Hindlimb muscle (tissue), 1 donor: ENCODE measurements at regions not wholly inside any gene's neighbourhood (a gene's known extent, or its start where the extent isn't known, plus 50 kb on each side); places are given as distances from the start of the nearest gene placed in this dataset.

Experiments
- DNase-seq: peaks from one replicate; pipeline ENCODE4 v3.0.0-alpha.2; 2013

DNA sequence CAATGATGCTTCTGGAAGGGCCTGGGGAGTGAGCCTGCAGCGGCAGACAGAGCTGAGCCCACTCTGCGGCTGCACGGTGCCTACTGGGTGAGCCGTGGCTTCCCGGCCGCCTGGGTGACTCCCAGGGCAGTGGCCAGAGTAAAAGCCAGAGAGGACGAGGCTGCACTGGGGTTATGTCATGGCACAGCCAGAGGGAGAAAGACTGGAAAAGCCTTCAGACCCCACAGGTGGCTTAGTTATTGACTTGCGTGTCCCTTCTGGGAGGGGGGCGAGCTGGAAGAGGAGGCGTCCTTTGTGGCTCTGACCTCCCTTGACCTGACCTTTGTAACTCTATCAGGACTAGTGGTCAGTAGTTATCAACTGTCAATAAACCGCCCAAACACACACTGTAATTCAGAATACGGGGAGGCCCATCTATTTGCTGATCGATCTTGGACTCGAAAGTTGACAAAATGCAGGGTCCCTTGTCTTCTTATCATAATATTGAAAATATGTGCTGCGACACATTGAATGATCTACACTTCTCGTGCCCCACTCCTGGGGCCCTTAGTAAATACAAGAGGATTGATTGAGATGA, 385.9 kb upstream of the ZFHX3 start:
- DNase-seq, result no peak

DNA sequence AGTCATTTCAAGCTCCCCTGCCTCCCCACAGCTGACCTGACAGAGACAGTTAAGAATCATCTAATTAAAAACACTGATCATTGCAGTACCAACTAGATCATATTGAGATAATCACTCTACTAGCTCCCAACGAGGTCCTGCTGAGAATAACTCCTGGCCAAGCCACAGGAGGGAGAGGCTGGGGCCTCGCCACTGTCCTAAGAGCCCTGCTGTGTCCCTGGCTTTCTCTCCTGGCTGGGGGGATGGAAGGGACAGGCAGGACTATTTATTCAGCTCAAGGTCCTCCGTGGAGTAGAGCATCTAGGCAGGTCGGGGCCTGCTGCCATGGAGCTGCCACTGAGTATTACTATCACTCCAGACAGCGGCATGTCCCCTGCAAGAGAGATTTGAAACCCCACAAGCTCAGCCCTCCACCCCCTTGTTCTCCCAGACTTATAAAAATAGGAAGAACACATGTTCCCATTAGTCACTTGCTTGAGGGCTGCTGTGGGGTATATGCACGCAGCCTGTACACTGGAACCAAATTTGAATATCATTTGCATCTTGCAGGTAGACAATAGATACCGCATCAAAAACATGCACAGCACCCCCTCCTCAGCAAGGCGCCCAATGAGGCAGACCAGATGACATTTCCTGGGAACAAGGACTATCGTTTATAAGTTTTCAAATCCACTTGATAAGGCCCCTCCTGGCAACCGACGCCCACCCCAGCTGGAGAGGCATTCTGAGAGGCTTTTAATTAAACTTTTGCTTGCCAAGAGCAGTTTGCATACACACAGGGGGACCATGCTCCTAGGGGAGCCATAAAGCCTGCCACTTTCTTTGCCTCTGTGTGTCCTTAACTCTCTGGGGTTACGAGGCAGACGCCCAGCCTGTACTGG, 385.2 kb upstream of the ZFHX3 start:
- DNase-seq, result no peak

DNA sequence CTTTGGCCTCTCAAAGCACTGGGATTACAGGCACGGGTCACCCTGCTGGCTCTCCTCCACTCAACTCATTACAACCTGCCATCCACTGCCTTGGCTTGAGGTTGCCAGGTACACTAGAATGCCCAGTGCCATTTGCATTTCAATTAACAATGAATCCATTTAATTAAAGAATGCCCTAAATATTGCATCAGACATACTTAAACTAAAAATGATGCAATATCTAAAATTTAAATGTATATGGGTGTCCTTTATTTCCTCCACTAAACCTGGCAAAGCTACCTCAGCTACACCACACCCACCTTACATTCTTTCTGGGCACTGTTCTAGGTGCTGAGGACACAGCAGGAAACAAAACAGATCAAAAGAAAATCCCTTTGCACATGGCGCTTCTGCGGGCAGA, 382.2 kb upstream of the ZFHX3 start:
- DNase-seq, result no peak

DNA sequence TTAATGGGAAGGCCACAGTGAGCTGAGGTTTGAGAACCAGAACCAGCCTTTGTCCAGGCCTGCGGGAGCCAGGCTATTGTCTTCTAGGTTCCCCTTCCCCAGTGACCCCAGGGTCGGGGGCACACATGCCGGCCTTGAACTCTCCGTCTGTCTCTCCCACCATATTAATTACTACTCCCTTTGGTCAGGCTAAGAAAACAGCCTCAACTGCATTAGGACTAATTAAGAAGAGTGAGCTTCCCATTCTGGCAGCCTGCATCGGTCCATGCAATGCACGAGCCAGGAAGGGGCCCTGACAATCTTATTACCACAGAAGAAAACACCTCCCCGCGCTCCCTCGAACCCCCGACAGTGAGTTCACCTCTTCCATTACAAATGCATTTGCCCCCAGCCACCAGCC, 380.2 kb upstream of the ZFHX3 start:
- DNase-seq, result no peak

DNA sequence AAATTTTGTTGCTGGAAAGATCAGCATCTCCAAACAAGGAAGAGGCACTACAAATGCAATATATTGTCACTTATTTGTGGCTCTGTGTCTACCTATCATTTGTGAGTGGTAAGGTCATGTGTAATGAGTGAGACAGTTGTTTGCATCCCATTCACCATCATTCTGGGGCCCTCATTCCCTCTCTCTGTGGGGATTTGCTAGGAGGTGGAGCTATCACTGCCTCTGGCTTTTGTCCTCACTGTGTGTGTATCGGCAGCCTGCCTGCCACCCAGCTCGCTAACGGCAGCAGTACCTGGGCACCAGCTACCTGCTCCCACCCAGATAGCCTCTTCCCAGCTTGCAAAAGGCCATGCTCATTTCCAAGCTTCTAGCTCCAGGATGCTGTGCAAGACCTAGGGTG, 379.2 kb upstream of the ZFHX3 start:
- no peak for DNase-seq

DNA sequence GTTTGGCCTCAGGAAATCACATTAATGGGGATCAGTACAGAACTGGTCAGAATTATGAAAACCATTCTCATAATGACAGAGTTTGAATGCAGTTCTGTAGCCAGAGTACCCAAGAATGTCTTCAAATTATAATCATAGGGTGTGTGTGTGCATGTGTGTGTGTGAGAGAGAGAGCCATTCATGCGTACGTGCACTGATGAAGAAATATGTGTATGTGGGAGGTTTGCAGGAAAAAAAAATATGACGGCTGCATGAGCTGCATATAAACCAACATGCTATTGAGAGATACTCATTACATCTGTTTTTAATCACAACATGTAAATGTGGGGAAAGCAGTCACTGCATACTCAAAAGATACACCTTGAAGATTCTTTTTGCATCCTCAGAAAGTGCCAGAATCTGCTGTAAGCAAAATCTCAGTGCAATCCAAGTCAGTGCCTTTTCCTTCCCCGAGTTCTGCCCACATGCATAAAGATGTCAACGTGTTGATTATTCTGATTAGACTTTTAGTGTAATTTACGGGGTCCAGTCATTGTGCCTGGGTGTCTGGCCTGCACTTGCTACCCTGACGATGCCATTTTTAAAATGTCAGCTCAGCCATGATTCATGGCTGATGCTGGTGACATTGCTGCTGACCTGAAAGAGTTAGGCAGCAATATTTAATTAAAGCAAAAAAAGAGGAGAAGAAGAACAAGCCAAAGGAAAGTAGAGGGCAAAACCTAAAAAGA, 378.7 kb upstream of the ZFHX3 start:
- DNase-seq, result no peak

DNA sequence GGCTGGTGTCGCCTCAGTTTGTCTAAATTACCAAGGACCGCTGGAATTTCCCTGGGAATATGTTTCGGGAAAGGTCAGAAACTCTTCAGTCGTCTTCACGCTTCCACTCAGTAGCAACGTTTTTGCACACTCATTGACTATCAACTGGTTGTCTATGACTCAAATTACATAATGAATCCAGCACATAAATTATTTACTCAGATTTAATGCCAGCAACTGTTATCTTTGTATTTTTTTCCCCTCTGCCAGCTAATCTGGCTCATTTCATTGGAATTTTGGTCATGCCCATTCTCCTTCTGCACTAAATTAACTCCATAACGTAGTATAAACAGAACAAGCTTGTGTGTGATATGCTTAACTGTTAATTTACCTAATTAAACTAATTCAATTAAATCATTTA, 372.7 kb upstream of the ZFHX3 start:
- DNase-seq, result no peak

DNA sequence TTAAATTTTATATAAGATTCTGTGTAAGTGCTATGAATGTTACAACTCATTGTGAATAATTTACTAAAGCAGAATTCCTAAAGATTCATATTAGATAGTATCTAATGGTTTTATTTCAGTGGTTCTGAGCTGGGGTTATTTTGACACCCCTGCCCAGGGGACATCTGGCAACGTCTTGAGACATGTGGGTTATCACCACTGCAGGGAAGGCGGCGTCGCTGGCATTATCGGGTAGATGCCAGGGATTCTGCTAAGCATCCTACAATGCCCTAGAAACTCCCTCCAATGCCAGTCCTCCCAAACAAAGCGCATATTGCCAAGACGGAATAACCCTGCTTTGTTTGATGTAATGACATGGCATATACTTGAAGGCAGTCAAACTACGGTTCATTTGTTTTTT, 372.3 kb upstream of the ZFHX3 start:
- DNase-seq, result no peak

DNA sequence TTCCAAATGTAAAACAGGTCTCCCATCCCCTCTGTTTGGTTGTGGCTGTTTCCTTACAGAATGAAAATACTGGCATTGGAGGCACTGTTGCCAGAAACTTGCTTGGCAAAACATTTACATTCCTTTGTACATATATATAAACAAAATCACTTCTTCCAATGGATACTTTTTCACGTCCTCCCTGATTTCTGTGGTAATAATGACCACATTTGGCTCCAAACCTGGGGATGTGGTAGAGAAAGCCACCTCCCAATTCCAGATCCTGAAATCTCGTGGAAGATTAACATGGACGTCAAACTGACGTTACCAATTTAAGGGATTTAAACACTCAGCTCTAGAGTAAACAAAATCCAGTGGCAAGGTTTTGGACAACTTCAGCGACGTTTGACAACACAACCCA, 370.8 kb upstream of the ZFHX3 start:
- DNase-seq, result no peak

DNA sequence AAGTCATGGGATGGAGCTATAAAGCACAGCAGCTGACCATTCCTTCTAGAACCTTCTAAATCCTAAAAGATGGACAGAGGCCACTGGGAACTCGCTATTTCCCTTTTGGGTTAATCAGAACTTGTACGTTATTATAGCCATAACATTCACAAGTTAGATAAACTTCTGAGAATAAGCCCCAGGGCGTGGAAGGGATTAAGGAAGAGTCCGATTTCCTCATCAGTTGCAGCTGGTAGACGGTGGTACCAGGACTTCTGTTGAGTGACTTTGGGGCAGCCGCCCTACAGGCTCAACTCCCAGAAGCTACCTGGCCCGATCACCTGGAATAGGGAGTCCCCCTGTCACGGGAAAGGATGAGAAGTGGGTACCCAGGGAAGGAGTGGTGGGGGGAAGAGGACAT, 370.1 kb upstream of the ZFHX3 start:
- DNase-seq, result no peak

DNA sequence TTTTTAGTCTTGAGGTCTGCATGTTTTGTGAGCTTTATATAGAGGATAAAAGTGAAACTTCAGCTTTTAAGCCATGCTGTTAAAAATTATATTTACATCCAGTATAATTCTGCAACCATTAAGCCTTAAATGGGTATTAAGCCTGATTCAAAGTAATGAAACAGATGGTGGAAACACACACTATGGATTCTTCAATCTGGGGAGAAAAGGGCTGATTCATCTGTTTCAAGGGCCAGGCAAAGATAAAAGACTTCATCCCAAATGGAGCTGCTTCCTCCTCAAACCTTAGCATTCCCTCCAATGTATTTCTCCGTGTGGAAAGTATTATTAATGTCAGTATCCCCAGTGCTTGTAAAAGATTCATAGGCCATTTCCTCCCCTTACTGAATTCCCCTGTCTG, 367.4 kb upstream of the ZFHX3 start:
- DNase-seq, result no peak

DNA sequence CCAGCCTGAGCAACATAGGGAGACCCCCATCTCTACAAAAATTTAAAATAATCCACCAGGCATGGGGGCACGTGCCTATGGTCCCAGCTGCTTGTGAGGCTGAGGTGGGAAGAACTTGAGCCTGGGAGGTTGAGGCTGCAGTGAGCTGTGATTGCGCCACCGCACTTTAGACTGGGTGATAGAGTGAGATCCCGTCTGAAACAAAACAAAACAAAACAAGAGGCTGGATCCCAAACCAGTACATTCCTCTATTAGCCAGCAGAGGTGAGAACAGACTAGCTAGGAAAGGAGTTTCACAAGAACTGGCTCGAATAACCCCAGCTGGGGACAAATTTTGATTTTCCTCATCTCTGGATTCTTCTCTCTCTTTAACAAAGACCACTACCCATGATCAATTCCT, 366.7 kb upstream of the ZFHX3 start:
- DNase-seq, result no peak

DNA sequence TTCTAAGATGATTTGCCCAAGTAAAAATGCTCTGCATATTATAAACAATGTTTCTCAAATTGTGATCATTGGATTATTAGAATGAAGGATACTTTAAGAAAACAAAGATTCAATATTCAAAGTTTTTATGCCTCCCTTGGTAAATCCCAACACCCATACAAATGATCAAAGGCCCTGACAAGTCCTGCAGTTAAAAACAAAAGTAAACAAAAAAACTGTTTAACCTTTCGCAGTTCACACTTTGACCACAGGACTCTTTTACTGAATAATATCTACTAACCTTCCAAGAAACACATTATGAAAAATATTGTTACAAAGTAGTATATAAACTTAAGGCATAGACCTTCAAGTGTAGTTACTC, 365.9 kb upstream of the ZFHX3 start:
- DNase-seq, result no peak

DNA sequence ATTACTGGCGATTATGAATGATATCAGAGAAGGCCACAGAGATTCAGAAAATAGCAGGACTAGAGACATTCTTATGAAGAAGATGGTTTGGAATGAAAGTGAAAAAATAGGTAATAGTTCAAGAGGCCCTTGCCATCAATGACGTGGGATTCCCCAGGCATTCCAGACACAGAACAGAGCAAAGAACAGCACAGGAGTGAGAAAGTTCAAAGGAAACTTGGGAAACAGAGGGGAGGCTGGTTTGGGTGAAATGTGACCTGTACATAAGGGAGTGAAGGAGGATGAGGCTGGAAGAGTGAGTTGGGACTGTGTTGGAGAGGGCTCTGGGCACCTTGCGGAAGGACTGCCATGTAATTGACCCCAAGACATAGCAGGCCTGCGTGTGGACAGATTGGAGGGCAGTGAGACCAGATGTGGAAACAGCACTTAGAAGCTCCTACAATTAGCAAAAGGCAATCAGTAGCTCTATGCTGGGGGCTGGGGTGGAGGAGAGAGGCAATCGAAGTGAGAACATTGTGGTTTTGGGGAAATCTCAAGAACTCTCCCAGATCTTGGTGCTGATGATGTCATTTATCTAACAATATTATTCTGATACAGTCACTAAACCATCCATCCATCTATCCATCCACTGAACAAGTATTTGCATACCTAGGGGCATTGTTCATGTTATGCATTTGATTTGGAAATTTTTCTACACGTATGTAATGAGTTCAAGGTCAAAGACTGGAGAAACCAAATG, 365.3 kb upstream of the ZFHX3 start:
- DNase-seq, result no peak

DNA sequence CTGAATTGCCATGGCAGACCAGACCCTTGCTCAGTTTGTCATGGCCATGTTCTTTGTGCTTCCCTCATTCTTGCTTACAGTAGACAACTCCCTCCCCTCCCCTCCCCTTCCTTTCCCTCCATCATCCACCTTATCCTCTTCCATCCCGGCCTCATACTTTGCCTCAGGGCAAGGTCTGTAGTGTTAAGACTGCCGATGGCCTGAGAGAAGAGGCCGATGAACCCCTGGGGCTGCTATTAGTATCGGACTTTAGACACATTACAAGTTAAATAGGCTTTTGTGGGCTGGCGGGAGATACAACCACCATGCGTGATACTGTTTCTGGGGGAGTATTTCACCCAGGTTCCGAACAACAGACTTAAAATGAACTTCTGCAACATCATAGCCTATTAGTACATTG, 364.5 kb upstream of the ZFHX3 start:
- no peak for DNase-seq

DNA sequence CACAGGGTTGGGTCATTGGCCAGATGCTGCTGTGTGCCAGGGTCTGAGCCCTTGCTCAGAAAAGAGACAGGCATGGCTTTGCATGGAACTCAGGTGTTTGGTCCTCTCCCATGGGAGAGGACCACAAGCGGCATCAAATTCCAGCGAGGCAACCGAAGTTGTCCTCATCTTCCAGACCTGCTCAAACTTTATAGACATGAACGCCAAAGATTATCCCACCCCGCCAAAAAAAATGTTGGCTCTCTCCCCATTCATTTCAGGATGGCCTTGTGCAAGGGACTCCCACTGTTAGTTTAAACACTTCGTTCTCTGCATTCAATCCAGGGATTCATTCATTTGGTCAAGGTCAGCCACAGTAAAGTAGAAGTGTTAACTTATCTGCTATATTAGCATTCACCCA, 360.8 kb upstream of the ZFHX3 start:
- no peak for DNase-seq

DNA sequence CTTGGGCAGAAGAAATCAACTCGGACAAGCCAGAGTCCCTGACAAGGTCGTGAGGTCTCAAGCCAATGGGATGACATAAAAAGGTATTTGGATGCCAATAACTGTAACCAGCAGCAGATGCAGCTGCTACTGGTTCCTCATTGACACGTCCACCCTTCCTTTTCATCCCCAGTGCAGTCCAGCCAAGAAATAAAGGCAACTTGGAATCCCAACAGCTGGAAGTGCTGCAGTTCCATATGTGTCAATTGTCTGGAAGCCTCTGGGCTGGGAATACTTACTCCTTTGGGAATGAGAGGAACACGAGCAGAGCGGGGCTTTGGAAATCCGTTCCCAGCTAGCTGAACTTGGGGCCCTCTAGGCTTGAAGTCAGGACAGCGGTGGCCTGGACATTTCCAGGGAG, 360.4 kb upstream of the ZFHX3 start:
- no peak for DNase-seq

DNA sequence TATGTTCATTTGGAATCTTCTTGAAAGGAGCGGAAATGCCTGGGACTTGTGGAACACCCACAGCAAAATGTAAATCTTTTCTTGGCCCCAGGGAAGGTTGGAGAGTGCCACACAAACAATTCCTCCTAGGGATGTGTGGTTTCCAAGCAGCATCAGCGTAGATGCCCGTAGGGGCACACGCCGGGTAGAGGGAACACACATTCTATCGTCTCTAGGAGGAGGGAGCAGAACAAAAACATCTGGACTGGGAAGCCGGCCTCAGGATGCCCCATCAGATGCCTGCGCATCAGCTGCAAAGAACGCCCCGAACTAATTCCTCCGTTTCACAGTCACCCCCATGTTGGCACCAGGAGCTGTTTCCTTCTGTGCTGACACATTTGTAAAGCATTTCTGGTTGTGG, 357.9 kb upstream of the ZFHX3 start:
- DNase-seq, result no peak

DNA sequence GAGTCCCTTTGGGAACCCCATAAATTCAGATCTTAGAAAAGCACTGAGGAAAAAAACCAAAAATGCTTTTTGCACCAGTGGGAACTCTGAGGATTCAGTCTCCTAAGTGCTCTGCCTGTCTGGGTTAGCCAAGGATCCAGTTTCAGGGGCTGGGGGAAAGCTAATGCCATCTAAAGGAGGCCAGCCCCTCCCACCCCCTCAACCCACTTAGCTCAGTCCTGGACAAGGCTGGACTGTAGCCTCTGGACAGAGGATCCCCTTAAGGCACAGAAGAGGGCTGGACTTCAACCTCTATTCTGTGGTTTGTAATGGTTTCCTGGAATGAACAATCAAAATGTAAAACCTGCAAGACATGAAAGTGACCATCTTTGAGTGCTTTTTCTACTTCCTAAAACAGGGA, 356.1 kb upstream of the ZFHX3 start:
- no peak for DNase-seq

DNA sequence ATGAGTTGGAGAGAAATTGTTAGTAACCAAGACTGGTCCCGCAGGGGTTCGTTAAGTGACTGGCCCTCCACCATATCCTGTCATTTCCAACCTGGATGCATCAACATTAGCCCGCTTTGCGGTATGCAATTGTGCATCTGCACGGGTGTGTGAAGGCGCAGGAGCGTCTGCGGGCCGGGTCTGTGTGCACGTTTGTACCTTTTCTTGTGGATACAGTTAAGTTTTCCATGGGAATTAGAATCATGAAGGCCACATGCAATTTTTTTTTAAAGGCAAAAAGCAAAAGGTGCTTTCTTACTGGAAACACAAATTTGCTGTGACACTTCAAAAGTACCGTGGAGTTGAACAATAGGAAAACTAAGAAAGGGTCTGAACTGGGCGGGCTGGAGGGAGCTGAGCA, 355.4 kb upstream of the ZFHX3 start:
- DNase-seq, result no peak

DNA sequence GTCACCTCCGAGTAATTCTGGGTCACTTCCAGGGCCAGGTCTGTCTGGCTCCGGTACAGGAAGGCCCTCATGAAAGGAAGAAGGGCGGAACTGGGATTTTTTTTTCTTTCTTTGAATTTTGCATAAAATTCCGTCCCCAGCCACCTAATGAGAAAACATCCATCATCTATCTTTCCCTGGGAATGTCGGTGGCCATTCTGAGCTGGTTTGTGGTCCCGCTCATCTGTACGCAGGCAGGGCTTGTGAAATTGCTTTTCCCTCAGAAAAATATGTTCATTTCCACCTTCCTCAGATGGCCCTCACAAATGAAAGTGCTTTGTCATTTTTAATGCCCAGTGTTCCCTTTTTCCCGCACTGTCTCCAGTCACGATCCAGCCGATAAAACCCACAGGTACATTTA, 353.0 kb upstream of the ZFHX3 start:
- no peak for DNase-seq

DNA sequence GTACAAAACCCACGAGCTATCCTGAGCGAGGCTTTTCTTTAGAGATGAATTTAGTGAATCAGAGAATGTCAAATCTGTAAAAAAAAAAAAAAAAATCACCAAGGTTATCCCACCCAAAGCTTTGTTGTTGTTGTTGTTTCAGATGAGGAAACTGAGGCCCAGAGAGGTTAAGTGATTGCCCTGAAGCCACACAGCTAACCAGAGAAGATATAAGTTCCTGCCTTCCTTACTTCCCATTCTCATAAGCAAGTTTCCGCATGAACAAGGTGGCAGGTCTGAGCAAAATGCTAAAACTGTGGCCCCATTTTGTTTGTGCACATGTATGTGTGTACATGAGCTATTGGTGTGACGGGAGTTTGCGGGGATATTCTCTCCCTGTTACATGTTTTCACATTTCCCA, 352.1 kb upstream of the ZFHX3 start:
- no peak for DNase-seq

DNA sequence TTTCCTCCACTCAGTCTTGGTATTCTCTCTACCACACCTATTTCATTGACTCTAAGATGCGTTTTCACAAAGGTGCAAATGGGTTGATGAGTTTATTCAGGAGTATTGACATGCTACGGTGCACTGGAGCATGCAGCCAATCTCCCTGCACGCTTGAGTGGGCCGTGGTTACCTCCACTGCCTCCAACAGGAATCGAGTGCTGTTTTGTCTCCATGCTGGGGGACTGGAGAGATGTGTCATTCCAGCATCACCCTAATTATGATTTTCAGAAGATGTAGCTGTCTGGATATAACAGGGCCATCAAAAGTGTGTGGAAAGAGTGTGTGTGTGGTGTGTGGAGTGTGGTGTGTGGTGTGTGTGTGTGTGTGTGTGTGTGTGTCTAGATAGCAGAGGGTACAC, 351.6 kb upstream of the ZFHX3 start:
- DNase-seq, result no peak
